Activated B cell treated with CpG ODN at 0.5 μM for 24 hours (primary cell): ENCODE measurements at regions not wholly inside any gene's neighbourhood (a gene's known extent, or its start where the extent isn't known, plus 50 kb on each side); places are given as distances from the start of the nearest gene placed in this dataset.

ENCODE experiments used
- ATAC-seq: fragments of 200-7000 bp; cut with Tn5 transposase; one replicate; pipeline ENCODE4 v1.10.0; 2021; ENCODE audit warnings: low read depth, mild to moderate bottlenecking, moderate library complexity
- CTCF ChIA-PET: fragments of 350-600 bp; sonication (Branson Sonifier 250); formaldehyde crosslinking; loops from one replicate; lab custom pipeline; 2021; ENCODE audit warnings: antibody characterized with exemption; lab: Charles Lee
- POLR2A ChIA-PET: fragments of 350-600 bp; sonication (Branson Sonifier 250); formaldehyde crosslinking; loops from one replicate; lab custom pipeline; 2021; ENCODE audit warnings: antibody characterized with exemption; lab: Charles Lee
- DNase-seq: peaks from one replicate; pipeline ENCODE4 v3.0.0; 2022
- H3K27ac Mint-ChIP-seq: one replicate; pipeline ENCODE4 v1.8.0; 2020; ENCODE audit warnings: mixed read lengths
- H3K27me3 Mint-ChIP-seq: one replicate; pipeline ENCODE4 v1.8.0; 2021; ENCODE audit warnings: mixed read lengths
- H3K36me3 Mint-ChIP-seq: one replicate; pipeline ENCODE4 v1.8.0; 2021; ENCODE audit warnings: low read depth, mixed read lengths
- H3K4me1 Mint-ChIP-seq: one replicate; pipeline ENCODE4 v1.8.0; 2021; ENCODE audit warnings: mixed read lengths
- H3K4me3 Mint-ChIP-seq: one replicate; pipeline ENCODE4 v1.8.0; 2020; ENCODE audit warnings: mild to moderate bottlenecking, mixed read lengths
- H3K9me3 Mint-ChIP-seq: one replicate; pipeline ENCODE4 v1.8.0; 2020; ENCODE audit warnings: mixed read lengths
- intact Hi-C: fragments of 100-400 bp; cut with micrococcal nuclease; formaldehyde crosslinking; loops from one replicate; pipeline ENCODE4 v1.15.1; 2024
- TF ChIP-seq, protein P1 (sequence below): fragments of 200-600 bp; IDR thresholded peaks from one replicate; pipeline ENCODE4 v1.8.0; 2022; ENCODE audit warnings: antibody characterized with exemption, mild to moderate bottlenecking

DNA sequence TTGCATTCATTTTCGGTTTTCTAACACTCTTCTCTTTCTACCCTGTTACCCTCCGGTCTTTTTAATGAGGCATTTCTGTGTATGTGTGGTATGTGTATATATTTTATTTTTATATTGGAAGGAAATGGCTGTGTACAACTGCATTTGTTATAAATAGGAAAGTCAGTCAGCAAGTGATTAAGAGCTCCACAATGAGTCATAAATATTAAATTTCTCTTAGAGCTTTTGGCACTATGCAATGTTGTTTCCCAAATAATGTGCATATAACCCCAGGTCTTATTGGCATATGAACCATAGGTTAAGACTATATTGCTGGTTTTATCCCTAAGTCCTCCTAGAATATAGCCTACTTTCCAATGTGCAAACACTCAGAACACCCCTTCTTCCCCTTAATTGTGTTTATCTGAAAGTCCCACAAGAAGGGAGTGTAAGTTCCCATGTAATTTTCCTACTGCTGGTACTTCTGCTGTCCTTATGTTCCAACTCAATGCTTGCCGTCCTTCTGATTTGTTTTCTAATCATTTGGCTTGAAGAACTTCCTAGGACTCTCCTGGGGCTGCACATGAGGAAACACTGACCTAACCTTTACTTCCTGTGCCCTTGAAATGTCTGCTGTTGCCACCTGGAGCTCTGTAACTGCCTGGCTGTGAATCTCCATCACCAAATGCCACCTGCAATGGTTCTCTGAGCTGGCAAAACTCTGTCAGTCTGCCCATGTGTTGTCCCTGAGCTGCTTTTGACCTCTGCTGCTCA lies 65.5 kb upstream of the PCSK5 start:
- H3K27ac Mint-ChIP-seq: no peak overlapping the region
- no peak overlapping the region for H3K4me3 Mint-ChIP-seq
- CTCF ChIA-PET: no interaction called here
- intact Hi-C loops: no loop called here
- ATAC-seq (no peak), DNase-seq (no peak)
- H3K36me3 Mint-ChIP-seq: no peaks in the 10 kb centered on the region
- TF ChIP-seq, protein P1, sequence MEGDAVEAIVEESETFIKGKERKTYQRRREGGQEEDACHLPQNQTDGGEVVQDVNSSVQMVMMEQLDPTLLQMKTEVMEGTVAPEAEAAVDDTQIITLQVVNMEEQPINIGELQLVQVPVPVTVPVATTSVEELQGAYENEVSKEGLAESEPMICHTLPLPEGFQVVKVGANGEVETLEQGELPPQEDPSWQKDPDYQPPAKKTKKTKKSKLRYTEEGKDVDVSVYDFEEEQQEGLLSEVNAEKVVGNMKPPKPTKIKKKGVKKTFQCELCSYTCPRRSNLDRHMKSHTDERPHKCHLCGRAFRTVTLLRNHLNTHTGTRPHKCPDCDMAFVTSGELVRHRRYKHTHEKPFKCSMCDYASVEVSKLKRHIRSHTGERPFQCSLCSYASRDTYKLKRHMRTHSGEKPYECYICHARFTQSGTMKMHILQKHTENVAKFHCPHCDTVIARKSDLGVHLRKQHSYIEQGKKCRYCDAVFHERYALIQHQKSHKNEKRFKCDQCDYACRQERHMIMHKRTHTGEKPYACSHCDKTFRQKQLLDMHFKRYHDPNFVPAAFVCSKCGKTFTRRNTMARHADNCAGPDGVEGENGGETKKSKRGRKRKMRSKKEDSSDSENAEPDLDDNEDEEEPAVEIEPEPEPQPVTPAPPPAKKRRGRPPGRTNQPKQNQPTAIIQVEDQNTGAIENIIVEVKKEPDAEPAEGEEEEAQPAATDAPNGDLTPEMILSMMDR: no peak
- H3K9me3 Mint-ChIP-seq: no peaks in the 10 kb centered on the region
- no peaks in the 10 kb centered on the region for H3K4me1 Mint-ChIP-seq
- H3K27me3 Mint-ChIP-seq: no peaks in the 10 kb centered on the region
- POLR2A ChIA-PET: no interaction called here

DNA sequence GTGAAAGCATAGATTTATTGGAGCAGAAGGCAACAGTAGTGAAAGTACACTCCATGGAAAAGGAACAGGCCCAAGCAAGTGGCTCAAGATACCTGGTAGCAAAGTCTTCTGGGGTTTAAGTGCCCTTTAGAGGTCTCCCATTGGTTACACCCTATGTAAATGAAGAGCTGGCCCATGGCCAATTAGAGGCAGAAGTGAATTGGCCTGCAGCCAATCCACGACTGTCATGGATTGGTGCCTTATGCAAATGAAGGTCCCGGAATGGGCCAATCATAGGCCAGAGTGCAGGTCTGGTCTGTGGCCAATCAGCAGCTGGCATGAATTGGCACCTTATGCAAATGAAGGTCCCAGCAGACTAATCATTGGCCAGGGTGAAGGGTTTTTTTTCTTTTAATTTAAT lies 64.2 kb upstream of the PCSK5 start:
- CTCF ChIA-PET: no interaction called here
- no peaks in the 10 kb centered on the region for H3K9me3 Mint-ChIP-seq
- DNase-seq (no peak), ATAC-seq (no peak)
- H3K27ac Mint-ChIP-seq: no peak overlapping the region
- H3K36me3 Mint-ChIP-seq: no peaks in the 10 kb centered on the region
- intact Hi-C loops: no loop called here
- POLR2A ChIA-PET: no interaction called here
- H3K4me3 Mint-ChIP-seq: no peak overlapping the region
- no peaks in the 10 kb centered on the region for H3K27me3 Mint-ChIP-seq
- TF ChIP-seq, protein P1: no peak
- no peaks in the 10 kb centered on the region for H3K4me1 Mint-ChIP-seq

DNA sequence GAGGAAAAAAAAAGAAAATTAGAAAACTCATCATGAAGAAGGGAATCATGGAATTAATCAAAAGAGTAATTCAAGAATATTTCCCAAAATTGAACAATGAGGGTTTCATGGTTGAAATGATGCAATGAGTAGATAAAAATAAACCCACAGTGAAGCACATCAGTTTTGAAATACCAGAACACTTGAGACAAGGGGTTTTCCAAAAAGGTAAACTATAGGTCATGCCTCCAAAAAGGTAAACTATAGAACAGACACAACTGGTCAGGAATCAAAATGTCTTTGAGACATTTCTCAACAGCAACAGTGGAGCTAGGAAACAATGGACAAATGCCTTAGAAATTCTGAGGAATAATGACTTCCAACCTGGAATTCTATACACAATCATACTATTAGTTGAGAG lies 60.2 kb upstream of the PCSK5 start:
- ChIA-PET POLR2A (no interaction called here), CTCF (no interaction called here)
- Mint-ChIP-seq H3K36me3 (no peaks in the 10 kb centered on the region), H3K27me3 (no peaks in the 10 kb centered on the region), H3K9me3 (no peaks in the 10 kb centered on the region), H3K4me1 (no peaks in the 10 kb centered on the region), H3K4me3 (no peak overlapping the region), H3K27ac (no peak overlapping the region)
- intact Hi-C loops: no loop called here
- DNase-seq (no peak), ATAC-seq (no peak)
- TF ChIP-seq, protein P1: no peak

DNA sequence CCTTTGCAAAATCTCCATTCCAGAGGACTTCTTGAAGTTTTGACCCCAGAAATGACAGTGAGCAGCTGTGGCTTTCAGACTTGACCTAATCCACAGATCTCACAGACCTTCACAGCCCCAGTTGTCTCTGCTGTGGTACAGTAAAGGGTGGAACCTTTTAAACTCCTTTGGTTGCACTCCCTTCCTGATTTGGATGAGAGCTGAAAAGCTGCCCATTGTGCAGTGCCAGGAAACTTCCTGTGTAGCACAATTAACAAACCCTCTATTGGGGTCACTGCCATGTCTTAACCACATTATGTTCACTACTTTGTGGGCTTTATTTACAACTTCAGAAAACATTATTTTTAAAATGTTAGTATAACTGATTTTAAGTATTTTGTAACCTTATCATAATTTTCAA lies 56.7 kb upstream of the PCSK5 start:
- H3K36me3 Mint-ChIP-seq: no peaks in the 10 kb centered on the region
- no peak overlapping the region for H3K4me3 Mint-ChIP-seq
- H3K27me3 Mint-ChIP-seq: no peaks in the 10 kb centered on the region
- ChIA-PET CTCF (no interaction called here), POLR2A (no interaction called here)
- DNase-seq (no peak), ATAC-seq (no peak)
- no peaks in the 10 kb centered on the region for H3K9me3 Mint-ChIP-seq
- intact Hi-C loops: no loop called here
- H3K27ac Mint-ChIP-seq: no peak overlapping the region
- H3K4me1 Mint-ChIP-seq: no peaks in the 10 kb centered on the region
- TF ChIP-seq, protein P1: no peak

DNA sequence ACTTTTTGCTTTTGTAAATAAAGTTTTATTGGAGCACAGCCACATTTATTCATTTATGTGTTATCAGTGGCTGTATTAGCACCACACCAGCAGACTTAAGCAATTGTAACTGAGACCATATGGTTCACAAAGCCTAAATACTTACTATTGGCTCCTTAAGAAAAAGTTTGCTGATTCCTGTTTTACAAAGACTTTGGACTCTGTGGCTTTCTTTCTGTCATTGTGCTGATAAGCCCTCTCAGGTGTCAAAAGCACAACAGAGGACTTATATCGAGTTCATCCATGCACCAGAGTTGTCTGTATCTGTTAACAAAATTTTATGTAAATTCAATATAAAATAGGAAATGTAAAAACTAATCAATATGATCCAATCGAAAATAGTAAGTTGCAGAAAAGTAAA lies 55.6 kb upstream of the PCSK5 start:
- POLR2A ChIA-PET: no interaction called here
- TF ChIP-seq, protein P1: no peak
- ATAC-seq (no peak), DNase-seq (no peak)
- Mint-ChIP-seq H3K4me1 (no peaks in the 10 kb centered on the region), H3K27me3 (no peaks in the 10 kb centered on the region), H3K9me3 (no peaks in the 10 kb centered on the region), H3K4me3 (no peak overlapping the region), H3K36me3 (no peaks in the 10 kb centered on the region), H3K27ac (no peak overlapping the region)
- CTCF ChIA-PET: no interaction called here
- intact Hi-C loops: no loop called here
